ENCODE measurements at regions not wholly inside any gene's neighbourhood (a gene's known extent, or its start where the extent isn't known, plus 50 kb on each side); places are given as distances from the start of the nearest gene placed in this dataset.
"Not testable (repeated sequence)": the region's sequence is repeated elsewhere in the genome, so short reads cannot be mapped to it uniquely, and the experiment has no call there.

- DNase-seq (ENCODE audit: insufficient read length, low spot score) (no peak), FAIRE-seq (no peak)
Observed at GRCh38 chr11:116328391-116328790, 444.4 kb downstream of the BUD13 start.

GRCh38 chr11:116326146-116326545 lies 446.6 kb downstream of the BUD13 start:
- no peak for FAIRE-seq

GRCh38 chr11:116325247-116325646 lies 447.5 kb downstream of the BUD13 start:
- DNase-seq (ENCODE audit: insufficient read length, low spot score) (no peak), FAIRE-seq (no peak)

More at GRCh38 chr11:116326146-116326545, 446.6 kb downstream of the BUD13 start:
- DNase-seq (ENCODE audit: insufficient read length, low spot score) = no peak

- DNase-seq (ENCODE audit: insufficient read length, low spot score); FAIRE-seq: not testable (repeated sequence)
Observed at GRCh38 chr11:116324077-116324476, 448.7 kb downstream of the BUD13 start.

- DNase-seq (ENCODE audit: insufficient read length, low spot score) = no peak
- no peak for FAIRE-seq
Observed at GRCh38 chr11:116317212-116317611, 455.6 kb downstream of the BUD13 start.

GRCh38 chr11:116314006-116314405 lies 458.8 kb downstream of the BUD13 start:
- FAIRE-seq = no peak

GRCh38 chr11:116312570-116313391 lies 460.0 kb downstream of the BUD13 start:
- FAIRE-seq = no peak
- peak; percentile 14 for DNase-seq (ENCODE audit: insufficient read length, low spot score)

More at GRCh38 chr11:116314006-116314405, 458.8 kb downstream of the BUD13 start:
- no peak for DNase-seq (ENCODE audit: insufficient read length, low spot score)

GRCh38 chr11:116311206-116311605 lies 461.6 kb downstream of the BUD13 start:
- no peak for FAIRE-seq
- DNase-seq (ENCODE audit: insufficient read length, low spot score) = no peak

- no peak for FAIRE-seq
- no peak for DNase-seq (ENCODE audit: insufficient read length, low spot score)
Observed at GRCh38 chr11:116310698-116311097, 462.1 kb downstream of the BUD13 start.

- DNase-seq (ENCODE audit: insufficient read length, low spot score) (no peak), FAIRE-seq (no peak)
Observed at GRCh38 chr11:116310226-116310625, 462.6 kb downstream of the BUD13 start.

- DNase-seq (ENCODE audit: insufficient read length, low spot score) (no peak), FAIRE-seq (no peak)
Observed at GRCh38 chr11:116309446-116309845, 463.3 kb downstream of the BUD13 start.

GRCh38 chr11:116302756-116303155 lies 470.0 kb downstream of the BUD13 start:
- FAIRE-seq = no peak
- DNase-seq (ENCODE audit: insufficient read length, low spot score) = no peak

- FAIRE-seq (no peak), DNase-seq (ENCODE audit: insufficient read length, low spot score) (no peak)
Observed at GRCh38 chr11:116301141-116301540, 471.6 kb downstream of the BUD13 start.

- FAIRE-seq = no peak
- no peak for DNase-seq (ENCODE audit: insufficient read length, low spot score)
Observed at GRCh38 chr11:116300232-116300631, 472.6 kb downstream of the BUD13 start.

- FAIRE-seq (no peak), DNase-seq (ENCODE audit: insufficient read length, low spot score) (no peak)
Observed at GRCh38 chr11:116294630-116295029, 478.2 kb downstream of the BUD13 start.

- FAIRE-seq (no peak), DNase-seq (ENCODE audit: insufficient read length, low spot score) (no peak)
Observed at GRCh38 chr11:116287866-116288265, 484.9 kb downstream of the BUD13 start.

- no peak for FAIRE-seq
- no peak for DNase-seq (ENCODE audit: insufficient read length, low spot score)
Observed at GRCh38 chr11:116285026-116285425, 487.8 kb downstream of the BUD13 start.

- FAIRE-seq = no peak
- DNase-seq (ENCODE audit: insufficient read length, low spot score) = no peak
Observed at GRCh38 chr11:116283300-116283699, 489.5 kb downstream of the BUD13 start.

- DNase-seq (ENCODE audit: insufficient read length, low spot score) = no peak
- no peak for FAIRE-seq
Observed at GRCh38 chr11:116282481-116282880, 490.3 kb downstream of the BUD13 start.

GRCh38 chr11:116281173-116282160 lies 491.3 kb downstream of the BUD13 start:
- FAIRE-seq = no peak
- DNase-seq (ENCODE audit: insufficient read length, low spot score) = no peak

GRCh38 chr11:116279511-116279910 lies 493.3 kb downstream of the BUD13 start:
- DNase-seq (ENCODE audit: insufficient read length, low spot score) (no peak), FAIRE-seq (no peak)
